ENCODE measurements at regions not wholly inside any gene's neighbourhood (a gene's known extent, or its start where the extent isn't known, plus 50 kb on each side); places are given as distances from the start of the nearest gene placed in this dataset.

GRCh38 chr14:100399052-100399849, 76.1 kb downstream of the SLC25A47 start:
- no peak for DNase-seq (ENCODE audit: low read depth in 2 of 3, low spot score in 2 of 3)

- no peak for DNase-seq (ENCODE audit: low read depth in 2 of 3, low spot score in 2 of 3)
Measured at GRCh38 chr14:100400115-100400514, 77.0 kb downstream of the SLC25A47 start.

- no peak for DNase-seq (ENCODE audit: low read depth in 2 of 3, low spot score in 2 of 3)
Measured at GRCh38 chr14:100401031-100401692, 78.0 kb downstream of the SLC25A47 start.

GRCh38 chr14:100401792-100402191, 78.7 kb downstream of the SLC25A47 start:
- no peak for DNase-seq (ENCODE audit: low read depth in 2 of 3, low spot score in 2 of 3)

- DNase-seq (ENCODE audit: low read depth in 2 of 3, low spot score in 2 of 3): no peak
Measured at GRCh38 chr14:100402631-100403030, 79.5 kb downstream of the SLC25A47 start.

- DNase-seq (ENCODE audit: low read depth in 2 of 3, low spot score in 2 of 3): no peak
Measured at GRCh38 chr14:100403105-100403504, 80.0 kb downstream of the SLC25A47 start.

- DNase-seq (ENCODE audit: low read depth in 2 of 3, low spot score in 2 of 3): no peak
Measured at GRCh38 chr14:100403802-100404365, 80.7 kb downstream of the SLC25A47 start.

- DNase-seq (ENCODE audit: low read depth in 2 of 3, low spot score in 2 of 3): no peak
Measured at GRCh38 chr14:100404419-100404818, 81.3 kb downstream of the SLC25A47 start.

- no peak for DNase-seq (ENCODE audit: low read depth in 2 of 3, low spot score in 2 of 3)
Measured at GRCh38 chr14:100405760-100406455, 82.8 kb downstream of the SLC25A47 start.

GRCh38 chr14:100406505-100407131, 83.5 kb downstream of the SLC25A47 start:
- DNase-seq (ENCODE audit: low read depth in 2 of 3, low spot score in 2 of 3): peak in 1 of 3 experiments; percentile 13

GRCh38 chr14:100407376-100408102, 84.4 kb downstream of the SLC25A47 start:
- no peak for DNase-seq (ENCODE audit: low read depth in 2 of 3, low spot score in 2 of 3)

GRCh38 chr14:100408350-100409002, 85.3 kb downstream of the SLC25A47 start:
- no peak for DNase-seq (ENCODE audit: low read depth in 2 of 3, low spot score in 2 of 3)

- DNase-seq (ENCODE audit: low read depth in 2 of 3, low spot score in 2 of 3): no peak
Measured at GRCh38 chr14:100409003-100409360, 85.8 kb downstream of the SLC25A47 start.

- DNase-seq (ENCODE audit: low read depth in 2 of 3, low spot score in 2 of 3): no peak
Measured at GRCh38 chr14:100409651-100410050, 86.5 kb downstream of the SLC25A47 start.

GRCh38 chr14:100410056-100410565, 87.0 kb downstream of the SLC25A47 start:
- no peak for DNase-seq (ENCODE audit: low read depth in 2 of 3, low spot score in 2 of 3)

GRCh38 chr14:100413699-100414098, 90.6 kb downstream of the SLC25A47 start:
- DNase-seq (ENCODE audit: low read depth in 2 of 3, low spot score in 2 of 3): no peak

GRCh38 chr14:100415226-100415625, 92.1 kb downstream of the SLC25A47 start:
- no peak for DNase-seq (ENCODE audit: low read depth in 2 of 3, low spot score in 2 of 3)

- no peak for DNase-seq (ENCODE audit: low read depth in 2 of 3, low spot score in 2 of 3)
Measured at GRCh38 chr14:100416081-100416680, 93.0 kb downstream of the SLC25A47 start.
